ENCODE measurements at regions not wholly inside any gene's neighbourhood (a gene's known extent, or its start where the extent isn't known, plus 50 kb on each side); places are given as distances from the start of the nearest gene placed in this dataset.

- ATAC-seq (ENCODE audit: low read depth) (no peak), DNase-seq (no peak)
- no peak overlapping the region for H3K18ac ChIP-seq (ENCODE audit: low read depth, low read length)
- H2BK120ac ChIP-seq (ENCODE audit: low read depth, low read length): no peak overlapping the region
- H3K27me3 ChIP-seq (ENCODE audit: control insufficient read depth, insufficient read depth, low read length): no peaks in the 10 kb centered on the region
- POLR2A ChIA-PET (ENCODE audit: unreplicated experiment): no interaction called here
- no peak overlapping the region for H3K14ac ChIP-seq (replicated peaks; ENCODE audit: low read depth, low read length)
- H2BK5ac ChIP-seq (ENCODE audit: low read depth, low read length, poor library complexity, severe bottlenecking): no peak overlapping the region
- no peak overlapping the region for H3K27ac ChIP-seq (ENCODE audit: insufficient read depth, low read length)
- H3K4me3 ChIP-seq (ENCODE audit: insufficient read depth, low read depth, low read length): no peak overlapping the region
- no peaks in the 10 kb centered on the region for H3K4me1 ChIP-seq (ENCODE audit: control insufficient read depth, insufficient read depth, low read length)
- H3K4ac ChIP-seq (ENCODE audit: low read depth, low read length): no peak overlapping the region
- no peaks in the 10 kb centered on the region for H3K9me1 ChIP-seq (ENCODE audit: insufficient read depth, low read length)
- H2BK15ac ChIP-seq (ENCODE audit: low read depth, low read length): no peak overlapping the region
- H2AFZ ChIP-seq (replicated peaks; ENCODE audit: low read length, poor library complexity): no peak overlapping the region
- no peak for TF ChIP-seq CEBPB (IDR thresholded peaks at IDR 0.05; ENCODE audit: low read depth, low read length)
- TF ChIP-seq CHD1 (IDR thresholded peaks at IDR 0.05; ENCODE audit: low read depth, low read length): no peak
- no peak for TF ChIP-seq CTCF (conservative IDR thresholded peaks at IDR 0.05; ENCODE audit: low read depth, low read length)
- TF ChIP-seq MAZ (IDR thresholded peaks at IDR 0.05; ENCODE audit: borderline replicate concordance, low read depth, low read length): no peak
- TF ChIP-seq POLR2A (IDR thresholded peaks at IDR 0.05; ENCODE audit: low read depth, low read length): no peak
- no peak for TF ChIP-seq RFX5 (IDR thresholded peaks at IDR 0.05; ENCODE audit: low read depth, low read length)
- no peak for TF ChIP-seq SMC3 (IDR thresholded peaks at IDR 0.05; ENCODE audit: low read depth, low read length)
- TF ChIP-seq RCOR1 (IDR thresholded peaks at IDR 0.05; ENCODE audit: insufficient replicate concordance, low read length): no peak
- TF ChIP-seq BHLHE40 (IDR thresholded peaks at IDR 0.05; ENCODE audit: low read depth, low read length): no peak
- no peak for TF ChIP-seq NFE2L2 (IDR thresholded peaks at IDR 0.05; ENCODE audit: low read depth, low read length)
- no peak for TF ChIP-seq ELK1 (IDR thresholded peaks at IDR 0.05; ENCODE audit: borderline replicate concordance, low read depth, low read length)
- TF ChIP-seq MXI1 (IDR thresholded peaks at IDR 0.05; ENCODE audit: borderline replicate concordance, low read depth, low read length): no peak
- no peak for TF ChIP-seq USF2 (IDR thresholded peaks at IDR 0.05; ENCODE audit: low read depth, low read length)
- TF ChIP-seq RAD21 (IDR thresholded peaks at IDR 0.05; ENCODE audit: low read length): no peak
- no peak for TF ChIP-seq MAFK (IDR thresholded peaks at IDR 0.05; ENCODE audit: low read depth, low read length)
- H3K36me3 ChIP-seq (ENCODE audit: control insufficient read depth, insufficient read depth, low read length): no peaks in the 10 kb centered on the region
- H2AK9ac ChIP-seq (replicated peaks; ENCODE audit: low read depth, low read length, poor library complexity): no peak overlapping the region
- no peaks in the 10 kb centered on the region for H3K9me3 ChIP-seq (ENCODE audit: control insufficient read depth, insufficient read depth, low read length)
- CTCF ChIA-PET: no interaction called here
- no peak overlapping the region for H4K91ac ChIP-seq (ENCODE audit: insufficient read depth, low read depth, low read length)
- in situ Hi-C loops (cut with MboI; ENCODE audit: low sequenced_read_pairs): no loop called here
- no peak overlapping the region for H3K23ac ChIP-seq (ENCODE audit: low read depth, low read length)
- H3K4me2 ChIP-seq (ENCODE audit: low read depth, low read length): no peak overlapping the region
- H3K56ac ChIP-seq (ENCODE audit: extremely low read depth, insufficient read depth, low read length): no peak overlapping the region
- H4K5ac ChIP-seq (ENCODE audit: low read depth, low read length): no peak overlapping the region
- H2AK5ac ChIP-seq (ENCODE audit: low read depth, low read length): no peak overlapping the region
- H2BK20ac ChIP-seq (ENCODE audit: low read depth, low read length): no peak overlapping the region
- no peak overlapping the region for H3K9ac ChIP-seq (ENCODE audit: low read depth, low read length)
- H4K20me1 ChIP-seq (ENCODE audit: insufficient read depth, low read length): no peaks in the 10 kb centered on the region
- dilution Hi-C loops (cut with HindIII; ENCODE audit: low sequenced_read_pairs, unreplicated experiment): no loop called here
- no peak overlapping the region for H4K8ac ChIP-seq (ENCODE audit: low read depth in 2 of 2, low read length in 2 of 2)
- intact Hi-C loops (cut with micrococcal nuclease): no loop called here
- no TSS peak for BruUV-seq (replicated peaks)
- H3K79me1 ChIP-seq (ENCODE audit: low read depth in 1 of 2, low read length in 2 of 2): no peaks in the 10 kb centered on the region
Observed at GRCh38 chr9:12352045-12352315, 341.2 kb upstream of the TYRP1 start.

All from IMR-90 (cell line).